ENCODE measurements at regions not wholly inside any gene's neighbourhood (a gene's known extent, or its start where the extent isn't known, plus 50 kb on each side); places are given as distances from the start of the nearest gene placed in this dataset.

GRCh38 chr11:69416143-69416515 lies 65.3 kb upstream of the LINC01488 start:
- no peak for TF ChIP-seq CTCF (conservative IDR thresholded peaks at IDR 0.05; ENCODE audit: low read depth, low read length)
- DNase-seq (ENCODE audit: low read depth), result no peak
- no peak overlapping the region for H3K4me3 ChIP-seq (ENCODE audit: low read depth, low read length)

- no peak overlapping the region for H3K4me3 ChIP-seq (ENCODE audit: low read depth, low read length)
- DNase-seq (ENCODE audit: low read depth), result no peak
- TF ChIP-seq CTCF (conservative IDR thresholded peaks at IDR 0.05; ENCODE audit: low read depth, low read length), result no peak
Observed at GRCh38 chr11:69416762-69417698, 64.4 kb upstream of the LINC01488 start.

- no peak overlapping the region for H3K4me3 ChIP-seq (ENCODE audit: low read depth, low read length)
- no peak for TF ChIP-seq CTCF (conservative IDR thresholded peaks at IDR 0.05; ENCODE audit: low read depth, low read length)
- DNase-seq (ENCODE audit: low read depth), result no peak
Observed at GRCh38 chr11:69417699-69418085, 63.8 kb upstream of the LINC01488 start.

GRCh38 chr11:69418576-69419296 lies 62.7 kb upstream of the LINC01488 start:
- no peak for TF ChIP-seq CTCF (conservative IDR thresholded peaks at IDR 0.05; ENCODE audit: low read depth, low read length)
- no peak for DNase-seq (ENCODE audit: low read depth)
- no peak overlapping the region for H3K4me3 ChIP-seq (ENCODE audit: low read depth, low read length)

DNA sequence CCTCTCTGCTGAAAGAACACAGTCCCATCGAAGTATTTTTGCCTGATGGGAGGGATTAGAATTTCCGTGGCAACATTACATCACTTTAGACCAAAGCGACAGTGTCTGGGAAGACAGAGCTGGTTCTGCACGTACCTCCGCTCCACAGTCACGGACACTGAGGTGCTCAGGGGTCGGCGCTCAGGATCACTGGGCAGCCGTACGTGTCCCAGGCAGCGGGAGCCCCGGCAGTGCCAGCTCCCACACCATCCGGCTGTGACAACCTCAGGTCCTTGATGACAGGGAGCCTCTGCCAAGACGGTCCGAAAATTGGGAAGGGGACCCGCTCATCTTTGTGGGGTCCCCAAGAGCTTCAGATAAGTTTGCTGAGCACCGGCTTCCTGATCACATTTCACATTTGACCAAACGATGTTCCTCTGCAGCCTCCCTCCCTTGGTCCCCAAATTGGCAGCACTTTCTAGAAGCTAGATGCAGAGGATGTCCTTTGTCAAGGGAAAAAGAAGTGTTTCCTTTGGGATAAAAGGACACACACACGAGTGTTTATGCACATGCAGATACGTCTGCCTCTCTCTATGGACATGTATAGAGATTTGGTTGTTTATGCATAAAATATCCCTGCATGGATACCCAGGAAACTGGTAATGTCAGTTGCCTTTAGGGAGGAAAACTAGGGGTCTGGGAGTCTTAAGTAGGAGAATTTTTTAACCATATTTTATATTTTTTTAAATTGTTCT lies 61.6 kb upstream of the LINC01488 start:
- no peak overlapping the region for H3K4me3 ChIP-seq (ENCODE audit: low read depth, low read length)
- no peak for TF ChIP-seq CTCF (conservative IDR thresholded peaks at IDR 0.05; ENCODE audit: low read depth, low read length)
- no peak for DNase-seq (ENCODE audit: low read depth)

- no peak for DNase-seq (ENCODE audit: low read depth)
- H3K4me3 ChIP-seq (ENCODE audit: low read depth, low read length), result no peak overlapping the region
- TF ChIP-seq CTCF (conservative IDR thresholded peaks at IDR 0.05; ENCODE audit: low read depth, low read length), result no peak
Observed at GRCh38 chr11:69422645-69423044, 58.8 kb upstream of the LINC01488 start.

All from epithelial cell of proximal tubule (primary cell).